Neuronal stem cell (in vitro differentiated cells): ENCODE measurements at regions not wholly inside any gene's neighbourhood (a gene's known extent, or its start where the extent isn't known, plus 50 kb on each side); places are given as distances from the start of the nearest gene placed in this dataset.

Experiments
- DNase-seq: peaks from one replicate; pipeline ENCODE4 v3.0.0-alpha.2; 2013; ENCODE audit warnings: low spot score
- H2AFZ ChIP-seq: one replicate; pipeline ENCODE4 v1.6.1; 2013; ENCODE audit warnings: mild to moderate bottlenecking, low read length, inconsistent platforms
- H2AK5ac ChIP-seq: 2 replicates; pipeline ENCODE4 v1.6.1; 2013; ENCODE audit warnings: low read depth, mild to moderate bottlenecking, inconsistent platforms, low read length, moderate library complexity, mixed read lengths
- H2BK120ac ChIP-seq: 2 replicates; pipeline ENCODE4 v1.6.1; 2013; ENCODE audit warnings: low read depth, mild to moderate bottlenecking, inconsistent platforms, low read length, moderate library complexity, mixed read lengths
- H2BK12ac ChIP-seq: one replicate; pipeline ENCODE4 v1.6.1; 2013; ENCODE audit warnings: low read length, inconsistent platforms
- H2BK15ac ChIP-seq: 2 replicates; pipeline ENCODE4 v1.6.1; 2013; ENCODE audit warnings: mild to moderate bottlenecking, low read length, inconsistent platforms, mixed read lengths
- H2BK5ac ChIP-seq: one replicate; pipeline ENCODE4 v1.6.1; 2013; ENCODE audit warnings: inconsistent platforms, mild to moderate bottlenecking, low read length, moderate library complexity
- H3K14ac ChIP-seq: one replicate; pipeline ENCODE4 v1.6.1; 2013; ENCODE audit warnings: low read length, inconsistent platforms
- H3K18ac ChIP-seq: 2 replicates; pipeline ENCODE4 v1.6.1; 2013; ENCODE audit warnings: low read length, inconsistent platforms
- H3K23ac ChIP-seq: 2 replicates; pipeline ENCODE4 v1.6.1; 2013; ENCODE audit warnings: low read depth, mild to moderate bottlenecking, mixed read lengths, low read length, inconsistent platforms; ENCODE audit not compliant: poor library complexity
- H3K27ac ChIP-seq: replicated peaks from 3 replicates; pipeline ENCODE4 v1.5.1; 2013; ENCODE audit warnings: low read length, inconsistent platforms
- H3K27me3 ChIP-seq, 3 experiments: 2 replicates each; pipeline ENCODE4 v1.6.1; 2013; ENCODE audit warnings: low read length in 3 of 3, mild to moderate bottlenecking in 2 of 3, inconsistent platforms in 1 of 3, low read depth in 1 of 3, mixed read lengths in 1 of 3, moderate library complexity in 1 of 3; ENCODE audit not compliant: control insufficient read depth in 3 of 3, insufficient read depth in 3 of 3
- H3K36me3 ChIP-seq, 2 donors: replicated peaks in 1 of 2; 2 replicates each; pipeline ENCODE4 v1.6.1; 2013; ENCODE audit warnings: low read length in 2 of 2; ENCODE audit not compliant: control insufficient read depth in 2 of 2, insufficient read depth in 2 of 2
- H3K4ac ChIP-seq: 2 replicates; pipeline ENCODE4 v1.6.1; 2013; ENCODE audit warnings: inconsistent platforms, mild to moderate bottlenecking, low read length, moderate library complexity
- H3K4me1 ChIP-seq, 2 donors: 1 replicate in 1 of 2; 2 replicates in 1 of 2; pipeline ENCODE4 v1.6.1; 2013; ENCODE audit warnings: low read length in 2 of 2, low read depth in 1 of 2; ENCODE audit not compliant: control insufficient read depth in 2 of 2, insufficient read depth in 1 of 2
- H3K4me2 ChIP-seq: one replicate; pipeline ENCODE4 v1.6.1; 2013; ENCODE audit warnings: mild to moderate bottlenecking, low read length, inconsistent platforms; ENCODE audit not compliant: insufficient read depth, poor library complexity, severe bottlenecking
- H3K4me3 ChIP-seq, 2 donors: 2 replicates each; pipeline ENCODE4 v1.5.1; 2013; ENCODE audit warnings: low read length in 2 of 2, mild to moderate bottlenecking in 2 of 2, inconsistent platforms in 1 of 2, moderate library complexity in 1 of 2
- H3K79me1 ChIP-seq: one replicate; pipeline ENCODE4 v1.6.1; 2013; ENCODE audit warnings: low read depth, mild to moderate bottlenecking, inconsistent platforms, low read length, moderate library complexity
- H3K9ac ChIP-seq: one replicate; pipeline ENCODE4 v1.6.1; 2013; ENCODE audit warnings: mild to moderate bottlenecking, low read depth, low read length, inconsistent platforms; ENCODE audit not compliant: poor library complexity
- H3K9me3 ChIP-seq, 2 donors: replicated peaks in 1 of 2; 2 replicates each; pipeline versions ENCODE3 to v1.6.1; 2013; ENCODE audit warnings: low read length in 2 of 2, mild to moderate bottlenecking in 2 of 2, inconsistent platforms in 1 of 2, low read depth in 1 of 2, mixed read lengths in 1 of 2, moderate library complexity in 1 of 2; ENCODE audit not compliant: control insufficient read depth in 2 of 2, insufficient read depth in 1 of 2
- H4K8ac ChIP-seq: one replicate; pipeline ENCODE4 v1.6.1; 2013; ENCODE audit warnings: low read depth, mild to moderate bottlenecking, inconsistent platforms, low read length, moderate library complexity
- H4K91ac ChIP-seq: one replicate; pipeline ENCODE4 v1.6.1; 2013; ENCODE audit warnings: low read length, low read depth, mild to moderate bottlenecking, inconsistent platforms; ENCODE audit not compliant: poor library complexity
- WGBS, 2 donors: extraction: QIAGEN DNeasy Blood & Tissue Kit; methylation state at CpG; one replicate each; pipeline ENCODE4 v1.1.7; 2013; ENCODE audit warnings: missing lambda C conversion rate in 2 of 2, mixed read lengths in 1 of 2; ENCODE audit not compliant: insufficient read length in 2 of 2, insufficient replicate concordance in 1 of 2; ENCODE audit errors: extremely low coverage in 2 of 2; 5-methylcytosine and 5-hydroxymethylcytosine counted together

GRCh38 chr6:19443411-19443810, 393.8 kb upstream of the ID4 start:
- H3K4me2 ChIP-seq: no peak overlapping the region
- H3K4me1 ChIP-seq: peaks cover 0 to 2% of the 10 kb centered on the region in 2 donors
- H2BK12ac ChIP-seq: no peak overlapping the region
- no peak overlapping the region for H3K4me3 ChIP-seq
- H4K8ac ChIP-seq: no peak overlapping the region
- no peak overlapping the region for H3K27ac ChIP-seq
- no CpG with 5 or more reads among the region's 3 CpGs for WGBS, 2 donors
- H3K79me1 ChIP-seq: no peaks in the 10 kb centered on the region
- H3K9me3 ChIP-seq: no peaks in the 10 kb centered on the region
- H3K36me3 ChIP-seq: no peaks in the 10 kb centered on the region
- H2AFZ ChIP-seq: no peak overlapping the region
- H3K27me3 ChIP-seq: no peaks in the 10 kb centered on the region
- H3K23ac ChIP-seq: no peak overlapping the region
- H3K9ac ChIP-seq: no peak overlapping the region
- no peak for DNase-seq
- H3K18ac ChIP-seq: no peak overlapping the region
- H3K14ac ChIP-seq: no peak overlapping the region
- H4K91ac ChIP-seq: no peak overlapping the region
- H3K4ac ChIP-seq: no peak overlapping the region
- no peak overlapping the region for H2AK5ac ChIP-seq
- H2BK5ac ChIP-seq: no peak overlapping the region
- no peak overlapping the region for H2BK120ac ChIP-seq
- H2BK15ac ChIP-seq: no peak overlapping the region

- H3K14ac ChIP-seq: no peak overlapping the region
Observed at GRCh38 chr6:19444041-19444440, 393.1 kb upstream of the ID4 start.

GRCh38 chr6:19444481-19444880, 392.7 kb upstream of the ID4 start:
- Histone ChIP-seq H3K9ac (no peak overlapping the region), H2BK120ac (no peak overlapping the region), H2BK12ac (no peak overlapping the region), H2AFZ (no peak overlapping the region), H3K4me3 (no peak overlapping the region), H3K23ac (no peak overlapping the region), H2BK5ac (no peak overlapping the region), H3K27ac (no peak overlapping the region), H3K14ac (no peak overlapping the region), H3K27me3 (no peaks in the 10 kb centered on the region), H3K9me3 (no peaks in the 10 kb centered on the region), H4K91ac (no peak overlapping the region), H3K4me2 (no peak overlapping the region), H3K79me1 (no peaks in the 10 kb centered on the region), H3K18ac (no peak overlapping the region), H4K8ac (no peak overlapping the region), H2AK5ac (no peak overlapping the region), H3K4me1 (peaks cover 0 to 5% of the 10 kb centered on the region in 2 donors), H2BK15ac (no peak overlapping the region), H3K36me3 (no peaks in the 10 kb centered on the region), H3K4ac (no peak overlapping the region)
- WGBS, 2 donors: no CpG with 5 or more reads among the region's 1 CpG
- DNase-seq: no peak

More at GRCh38 chr6:19444041-19444440, 393.1 kb upstream of the ID4 start:
- Histone ChIP-seq H4K91ac (no peak overlapping the region), H3K9ac (no peak overlapping the region), H3K79me1 (no peaks in the 10 kb centered on the region), H4K8ac (no peak overlapping the region), H3K4me1 (peaks cover 0 to under 1% of the 10 kb centered on the region in 2 donors), H3K27me3 (no peaks in the 10 kb centered on the region), H2AFZ (no peak overlapping the region), H3K9me3 (no peaks in the 10 kb centered on the region), H3K23ac (no peak overlapping the region), H2BK15ac (no peak overlapping the region), H3K4me2 (no peak overlapping the region), H3K27ac (no peak overlapping the region), H2AK5ac (no peak overlapping the region), H3K36me3 (no peaks in the 10 kb centered on the region), H3K18ac (no peak overlapping the region), H2BK5ac (no peak overlapping the region), H2BK12ac (no peak overlapping the region), H2BK120ac (no peak overlapping the region), H3K4ac (no peak overlapping the region), H3K4me3 (no peak overlapping the region)
- no CpG with 5 or more reads among the region's 4 CpGs for WGBS, 2 donors
- DNase-seq: no peak

- no CpG with 5 or more reads among the region's 3 CpGs for WGBS, 2 donors
- H3K18ac ChIP-seq: no peak overlapping the region
Observed at GRCh38 chr6:19446570-19446969, 390.6 kb upstream of the ID4 start.

More at GRCh38 chr6:19446570-19446969, 390.6 kb upstream of the ID4 start:
- no peak overlapping the region for H3K27ac ChIP-seq
- H3K36me3 ChIP-seq: no peaks in the 10 kb centered on the region
- peaks cover 0 to 5% of the 10 kb centered on the region in 2 donors for H3K4me1 ChIP-seq
- H3K27me3 ChIP-seq: no peaks in the 10 kb centered on the region
- no peak overlapping the region for H2AFZ ChIP-seq
- no peak overlapping the region for H3K4ac ChIP-seq
- no peak overlapping the region for H3K9ac ChIP-seq
- H3K9me3 ChIP-seq: no peaks in the 10 kb centered on the region
- H2BK15ac ChIP-seq: no peak overlapping the region
- no peak overlapping the region for H4K8ac ChIP-seq
- H2BK5ac ChIP-seq: no peak overlapping the region
- no peak overlapping the region for H3K4me3 ChIP-seq
- H3K79me1 ChIP-seq: no peaks in the 10 kb centered on the region
- no peak overlapping the region for H3K23ac ChIP-seq
- no peak overlapping the region for H2AK5ac ChIP-seq
- H2BK120ac ChIP-seq: no peak overlapping the region
- DNase-seq: no peak
- H4K91ac ChIP-seq: no peak overlapping the region
- no peak overlapping the region for H2BK12ac ChIP-seq
- no peak overlapping the region for H3K4me2 ChIP-seq
- H3K14ac ChIP-seq: no peak overlapping the region
